Transverse colon (tissue), 4 donors: ENCODE measurements at regions not wholly inside any gene's neighbourhood (a gene's known extent, or its start where the extent isn't known, plus 50 kb on each side); places are given as distances from the start of the nearest gene placed in this dataset.

Source experiments
- DNase-seq: peaks from one replicate; pipeline ENCODE4 v3.0.0-alpha.2; 2019
- H3K27ac ChIP-seq, 4 donors: fragments of 200-600 bp; sonication (generic); 2 replicates each; pipeline ENCODE4 v1.5.1; 2016 to 2018; ENCODE audit warnings: inconsistent platforms in 4 of 4
- H3K27me3 ChIP-seq: fragments of 200-600 bp; sonication (generic); 2 replicates; pipeline ENCODE4 v1.5.1; 2017; ENCODE audit warnings: inconsistent platforms
- H3K36me3 ChIP-seq, 4 donors: fragments of 200-600 bp; sonication (generic); 2 replicates each; pipeline ENCODE4 v1.5.1; 2017 to 2019; ENCODE audit warnings: inconsistent platforms in 4 of 4
- H3K4me1 ChIP-seq, 4 donors: fragments of 200-600 bp; sonication (generic); 2 replicates each; pipeline ENCODE4 v1.5.1; 2017 to 2020; ENCODE audit warnings: inconsistent platforms in 4 of 4
- H3K4me3 ChIP-seq, 4 donors: fragments of 200-600 bp; sonication (generic); 1 replicate in 1 of 4; 2 replicates in 3 of 4; pipeline versions ENCODE4 v1.5.1 to v1.6.1; 2017 to 2019; ENCODE audit warnings: inconsistent platforms in 4 of 4
- H3K9me3 ChIP-seq, 2 donors: fragments of 200-600 bp; sonication (generic); 2 replicates each; pipeline ENCODE4 v1.5.1; 2017 to 2019; ENCODE audit warnings: inconsistent platforms in 2 of 2
- CTCF ChIP-seq, 5 experiments: fragments of 200-600 bp in 3 of 5; fragments of 450-650 bp in 2 of 5; sonication (generic) in 3 of 5; IDR thresholded peaks; 1 replicate in 2 of 5; 2 replicates in 3 of 5; pipeline ENCODE4 v1.5.1; 2016 to 2017; ENCODE audit warnings: antibody characterized with exemption in 5 of 5, inconsistent platforms in 3 of 5, mild to moderate bottlenecking in 2 of 5, moderate library complexity in 1 of 5
- EP300 ChIP-seq: sonication (generic); formaldehyde crosslinking; IDR thresholded peaks from one replicate; pipeline ENCODE4 v1.6.1; 2017; ENCODE audit warnings: antibody characterized with exemption, low read depth
- POLR2A ChIP-seq: fragments of 450-650 bp; IDR thresholded peaks from one replicate; pipeline ENCODE4 v1.6.1; 2016; ENCODE audit warnings: antibody characterized with exemption, mild to moderate bottlenecking, moderate library complexity
- POLR2AphosphoS5 ChIP-seq, 3 donors: sonication (generic); formaldehyde crosslinking; IDR thresholded peaks; one replicate each; pipeline ENCODE4 v1.6.1; 2016; ENCODE audit warnings: antibody characterized with exemption in 3 of 3
- WGBS, 2 donors: methylation state at CpG; one replicate each; pipeline ENCODE4 v1.1.5; 2018; ENCODE audit warnings: low coverage in 1 of 2; 5-methylcytosine and 5-hydroxymethylcytosine counted together
- in situ Hi-C, 4 donors: fragments of 200-750 bp; cut with MboI; loops; one replicate each; pipeline versions ENCODE4 v1.15.0 to v1.15.1; 2017; ENCODE audit warnings: low sequenced_read_pairs in 3 of 4, low pct_ligation_motif_present in 1 of 4, low pct_unique_long_range_greater_than_20kb in 1 of 4
- intact Hi-C: fragments of 100-400 bp; cut with DNase I; formaldehyde crosslinking; loops from one replicate; pipeline ENCODE4 v1.15.1; 2023; ENCODE audit warnings: low total_unique reads

- intact Hi-C loops (no loop called here), in situ Hi-C loops (no loop called here)
- Histone ChIP-seq H3K4me3 (no peak overlapping the region), H3K4me1 (no peaks in the 10 kb centered on the region), H3K27ac (peak overlapping the region in 1 of 4 donors; percentile 14), H3K9me3 (no peaks in the 10 kb centered on the region), H3K27me3 (no peaks in the 10 kb centered on the region), H3K36me3 (no peaks in the 10 kb centered on the region)
- 59 to 63% methylated on average over 7 to 8 of the region's 8 CpGs for WGBS, 2 donors
- DNase-seq: no peak
- TF ChIP-seq POLR2AphosphoS5 (IDR thresholded peaks at IDR 0.05) (no peak), POLR2A (no peak), CTCF (IDR thresholded peaks at IDR 0.05) (no peak), EP300 (no peak)
Measured at GRCh38 chr14:24695265-24696241, 61.6 kb upstream of the GZMB start.

GRCh38 chr14:24694680-24695079, 60.7 kb upstream of the GZMB start:
- TF ChIP-seq POLR2AphosphoS5 (IDR thresholded peaks at IDR 0.05) (no peak), EP300 (no peak), CTCF (IDR thresholded peaks at IDR 0.05) (no peak), POLR2A (no peak)
- no peaks in the 10 kb centered on the region for H3K4me1 ChIP-seq
- intact Hi-C loops: no loop called here
- H3K36me3 ChIP-seq: no peaks in the 10 kb centered on the region
- no peak overlapping the region for H3K4me3 ChIP-seq
- no peak for DNase-seq
- no peaks in the 10 kb centered on the region for H3K9me3 ChIP-seq
- in situ Hi-C loops: no loop called here
- no peak overlapping the region for H3K27ac ChIP-seq
- WGBS, 2 donors: 75 to 86% methylated on average over 3 of the region's 3 CpGs
- no peaks in the 10 kb centered on the region for H3K27me3 ChIP-seq

- in situ Hi-C loops: no loop called here
- no peak for TF ChIP-seq POLR2AphosphoS5 (IDR thresholded peaks at IDR 0.05)
- no peak for TF ChIP-seq EP300
- TF ChIP-seq CTCF (IDR thresholded peaks at IDR 0.05): no peak
- TF ChIP-seq POLR2A: no peak
- no peak overlapping the region for H3K27ac ChIP-seq
- no peak overlapping the region for H3K4me3 ChIP-seq
- no peaks in the 10 kb centered on the region for H3K27me3 ChIP-seq
- H3K36me3 ChIP-seq: no peaks in the 10 kb centered on the region
- H3K9me3 ChIP-seq: no peaks in the 10 kb centered on the region
- H3K4me1 ChIP-seq: no peaks in the 10 kb centered on the region
- intact Hi-C loops: no loop called here
- WGBS, 2 donors: 81% methylated on average over 2 of the region's 2 CpGs; no CpG with 5 or more reads in 1 of the 2 donors
- DNase-seq: no peak
Measured at GRCh38 chr14:24693983-24694382, 60.0 kb upstream of the GZMB start.

- 67 to 80% methylated on average over 1 to 3 of the region's 3 CpGs for WGBS, 2 donors
- TF ChIP-seq POLR2AphosphoS5 (IDR thresholded peaks at IDR 0.05) (no peak), CTCF (IDR thresholded peaks at IDR 0.05) (no peak), EP300 (no peak), POLR2A (no peak)
- Histone ChIP-seq H3K4me1 (no peaks in the 10 kb centered on the region), H3K27me3 (no peaks in the 10 kb centered on the region), H3K27ac (no peak overlapping the region), H3K36me3 (no peaks in the 10 kb centered on the region), H3K4me3 (no peak overlapping the region), H3K9me3 (no peaks in the 10 kb centered on the region)
- in situ Hi-C loops: no loop called here
- intact Hi-C loops: no loop called here
- DNase-seq: no peak
Measured at GRCh38 chr14:24693353-24693737, 59.4 kb upstream of the GZMB start.
